HL-60 (cell line): ENCODE measurements at regions not wholly inside any gene's neighbourhood (a gene's known extent, or its start where the extent isn't known, plus 50 kb on each side); places are given as distances from the start of the nearest gene placed in this dataset.
"Not testable (repeated sequence)": the region's sequence is repeated elsewhere in the genome, so short reads cannot be mapped to it uniquely, and the experiment has no call there.

Experiments
- POLR2AphosphoS5 ChIP-seq: IDR thresholded peaks from 2 replicates; pipeline ENCODE4 v1.6.1; 2012; ENCODE audit warnings: low read depth
- REST ChIP-seq: IDR thresholded peaks from 2 replicates; pipeline ENCODE4 v1.6.1; 2012; ENCODE audit warnings: low read depth; ENCODE audit not compliant: insufficient replicate concordance
- TF ChIP-seq, protein P1 (sequence below): IDR thresholded peaks from one replicate; pipeline ENCODE4 v1.5.1; 2011; ENCODE audit warnings: low read length, control low read depth, inconsistent platforms; ENCODE audit not compliant: insufficient read depth

- TF ChIP-seq, protein P1, sequence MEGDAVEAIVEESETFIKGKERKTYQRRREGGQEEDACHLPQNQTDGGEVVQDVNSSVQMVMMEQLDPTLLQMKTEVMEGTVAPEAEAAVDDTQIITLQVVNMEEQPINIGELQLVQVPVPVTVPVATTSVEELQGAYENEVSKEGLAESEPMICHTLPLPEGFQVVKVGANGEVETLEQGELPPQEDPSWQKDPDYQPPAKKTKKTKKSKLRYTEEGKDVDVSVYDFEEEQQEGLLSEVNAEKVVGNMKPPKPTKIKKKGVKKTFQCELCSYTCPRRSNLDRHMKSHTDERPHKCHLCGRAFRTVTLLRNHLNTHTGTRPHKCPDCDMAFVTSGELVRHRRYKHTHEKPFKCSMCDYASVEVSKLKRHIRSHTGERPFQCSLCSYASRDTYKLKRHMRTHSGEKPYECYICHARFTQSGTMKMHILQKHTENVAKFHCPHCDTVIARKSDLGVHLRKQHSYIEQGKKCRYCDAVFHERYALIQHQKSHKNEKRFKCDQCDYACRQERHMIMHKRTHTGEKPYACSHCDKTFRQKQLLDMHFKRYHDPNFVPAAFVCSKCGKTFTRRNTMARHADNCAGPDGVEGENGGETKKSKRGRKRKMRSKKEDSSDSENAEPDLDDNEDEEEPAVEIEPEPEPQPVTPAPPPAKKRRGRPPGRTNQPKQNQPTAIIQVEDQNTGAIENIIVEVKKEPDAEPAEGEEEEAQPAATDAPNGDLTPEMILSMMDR, result not testable (repeated sequence)
- not testable (repeated sequence) for TF ChIP-seq REST, POLR2AphosphoS5
Observed at GRCh38 chr1:146326863-146327262, 98.0 kb upstream of the NOTCH2NLA start.
